ENCODE measurements at regions not wholly inside any gene's neighbourhood (a gene's known extent, or its start where the extent isn't known, plus 50 kb on each side); places are given as distances from the start of the nearest gene placed in this dataset.

- TF ChIP-seq CTCF (IDR thresholded peaks at IDR 0.05) (no peak), POLR2A (IDR thresholded peaks at IDR 0.05) (no peak)
Measured at GRCh38 chr9:8134635-8135034, 335.1 kb upstream of the DMAC1 start.
